SJSA1 (cell line): ENCODE measurements at regions not wholly inside any gene's neighbourhood (a gene's known extent, or its start where the extent isn't known, plus 50 kb on each side); places are given as distances from the start of the nearest gene placed in this dataset.

Experiments used
- DNase-seq, 2 experiments: peaks; one replicate each; pipeline ENCODE4 v3.0.0-alpha.2; 2015 to 2020; ENCODE audit warnings: low spot score in 2 of 2, low read depth in 1 of 2
- H3K27ac ChIP-seq: fragments of 250-450 bp; sonication (Bioruptor Pico); 2 replicates; pipeline ENCODE4 v1.5.1; 2020; ENCODE audit warnings: mild to moderate bottlenecking, moderate library complexity
- H3K27me3 ChIP-seq: fragments of 250-450 bp; sonication (Bioruptor Pico); replicated peaks from 2 replicates; pipeline ENCODE4 v1.5.1; 2020; ENCODE audit warnings: mild to moderate bottlenecking, moderate library complexity
- H3K36me3 ChIP-seq: fragments of 250-450 bp; sonication (Bioruptor Pico); 2 replicates; pipeline ENCODE4 v1.5.1; 2020; ENCODE audit warnings: mild to moderate bottlenecking
- H3K4me1 ChIP-seq: fragments of 250-450 bp; sonication (Bioruptor Pico); replicated peaks from 2 replicates; pipeline ENCODE4 v1.6.1; 2021; ENCODE audit warnings: mild to moderate bottlenecking
- H3K4me3 ChIP-seq: fragments of 250-450 bp; sonication (Bioruptor Pico); 2 replicates; pipeline ENCODE4 v1.5.1; 2020; ENCODE audit warnings: mild to moderate bottlenecking
- H3K9me3 ChIP-seq: fragments of 250-450 bp; sonication (Bioruptor Pico); replicated peaks from 2 replicates; pipeline ENCODE4 v1.5.1; 2020; ENCODE audit warnings: mild to moderate bottlenecking

DNA sequence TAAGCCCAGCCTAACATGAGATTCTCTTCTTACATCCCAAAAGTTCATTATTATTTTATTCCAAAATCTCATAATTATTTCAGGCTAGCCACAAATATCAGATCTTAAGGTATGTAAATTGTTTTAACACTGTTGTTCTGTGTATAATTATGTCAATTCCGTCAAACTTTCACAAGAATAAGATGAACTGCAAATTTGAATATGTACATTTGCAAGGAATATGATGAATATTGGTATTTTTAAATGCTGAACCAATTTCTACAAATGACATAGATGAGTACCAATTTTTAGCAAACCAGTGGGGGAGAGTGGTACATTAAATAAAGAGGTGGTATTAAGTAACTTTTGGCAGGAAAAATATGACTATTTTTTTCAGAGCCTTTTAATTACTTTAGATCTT is 282.3 kb upstream of the MAD2L1 start:
- Histone ChIP-seq H3K4me1 (no peaks in the 10 kb centered on the region), H3K36me3 (no peaks in the 10 kb centered on the region), H3K27me3 (no peaks in the 10 kb centered on the region; the same call in 1 of the 2 replicates), H3K27ac (no peak overlapping the region), H3K9me3 (no peaks in the 10 kb centered on the region), H3K4me3 (no peak overlapping the region)
- DNase-seq: no peak

DNA sequence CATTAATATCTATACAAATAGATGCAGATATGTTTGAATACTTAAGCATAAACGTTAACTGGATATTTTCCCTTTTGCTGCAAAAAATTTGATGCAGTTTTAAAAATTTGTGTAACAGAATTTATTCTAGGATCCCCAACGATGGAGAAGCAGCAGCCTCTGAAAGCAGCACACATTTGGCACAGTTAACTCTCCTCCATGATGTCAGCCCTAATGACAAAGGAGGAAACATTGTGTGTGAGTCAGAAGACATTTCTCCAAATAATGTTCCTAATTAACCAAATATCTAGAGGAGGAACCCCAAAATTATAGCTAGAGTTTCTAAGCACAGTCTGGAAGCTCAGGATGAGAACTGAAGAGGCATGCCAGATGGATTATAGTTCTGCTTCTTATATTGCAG is 281.9 kb upstream of the MAD2L1 start:
- no peak for DNase-seq
- H3K4me3 ChIP-seq: no peak overlapping the region
- H3K27me3 ChIP-seq: no peaks in the 10 kb centered on the region; the same call in 1 of the 2 replicates
- no peaks in the 10 kb centered on the region for H3K36me3 ChIP-seq
- no peaks in the 10 kb centered on the region for H3K4me1 ChIP-seq
- no peaks in the 10 kb centered on the region for H3K9me3 ChIP-seq
- no peak overlapping the region for H3K27ac ChIP-seq

DNA sequence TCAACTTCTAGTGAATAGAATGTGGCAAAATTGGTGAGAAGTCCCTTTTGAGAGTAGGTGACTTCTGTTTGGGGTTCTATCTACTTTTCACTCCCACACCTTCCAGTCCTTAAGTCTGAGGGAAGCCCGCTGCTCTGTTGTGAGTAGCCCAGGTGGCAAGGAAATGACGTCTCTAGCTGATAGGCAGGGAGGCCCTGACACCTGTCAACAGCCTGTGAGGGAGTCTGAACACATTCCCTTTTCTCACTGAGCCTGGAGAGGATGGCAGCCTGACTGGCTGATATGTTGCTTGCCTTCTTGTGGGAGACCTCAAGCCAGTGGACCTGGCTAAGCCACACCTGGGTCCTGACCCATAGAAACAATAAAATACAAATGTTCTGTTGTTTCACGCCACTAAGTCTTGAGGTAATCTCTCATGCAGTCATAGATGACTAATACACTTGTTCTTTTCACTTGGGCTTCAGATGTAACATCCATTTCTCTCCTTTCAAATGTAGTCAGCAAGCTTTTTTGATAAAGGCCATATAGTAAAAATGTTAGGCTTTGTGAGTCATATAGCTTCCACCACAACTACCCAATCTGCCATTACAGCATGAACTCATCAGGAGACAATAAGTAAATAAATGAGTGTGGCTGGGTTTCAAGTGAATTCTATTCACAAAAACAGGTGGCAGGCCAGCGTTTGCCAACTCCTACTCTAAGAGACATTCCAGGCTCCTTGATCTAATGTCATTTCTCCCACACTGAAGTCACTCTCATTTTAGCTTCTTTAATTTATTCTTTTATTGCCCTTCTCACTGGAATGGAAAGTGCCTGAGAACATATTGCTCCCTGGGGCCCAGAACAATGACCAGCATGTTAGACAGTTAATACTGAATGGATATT is 265.1 kb upstream of the MAD2L1 start:
- no peaks in the 10 kb centered on the region for H3K9me3 ChIP-seq
- no peak overlapping the region for H3K27ac ChIP-seq
- DNase-seq: no peak
- no peaks in the 10 kb centered on the region for H3K36me3 ChIP-seq
- H3K4me3 ChIP-seq: no peak overlapping the region
- no peaks in the 10 kb centered on the region for H3K27me3 ChIP-seq
- H3K4me1 ChIP-seq: no peaks in the 10 kb centered on the region

DNA sequence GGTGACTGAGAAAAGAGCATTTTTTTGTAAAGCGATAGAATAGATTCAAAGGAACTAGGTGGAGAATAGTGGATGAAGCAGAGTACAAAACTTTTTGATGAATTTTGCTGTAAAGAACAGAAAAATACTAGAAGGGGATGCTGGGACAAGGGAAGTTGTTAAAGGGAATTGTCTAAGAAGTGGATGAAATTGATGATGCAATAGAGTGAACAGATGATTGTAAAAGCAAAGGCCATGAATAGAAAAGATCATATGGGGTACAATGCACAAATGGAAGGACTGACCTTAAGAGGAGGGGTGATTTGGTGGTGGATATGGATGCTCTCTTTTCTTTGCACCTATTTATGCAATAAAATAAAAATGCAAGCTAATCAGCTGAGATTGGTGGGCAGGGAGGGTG is 262.7 kb upstream of the MAD2L1 start:
- no peaks in the 10 kb centered on the region for H3K4me1 ChIP-seq
- no peaks in the 10 kb centered on the region for H3K9me3 ChIP-seq
- no peak overlapping the region for H3K27ac ChIP-seq
- no peak for DNase-seq
- H3K4me3 ChIP-seq: no peak overlapping the region
- no peaks in the 10 kb centered on the region for H3K27me3 ChIP-seq
- no peaks in the 10 kb centered on the region for H3K36me3 ChIP-seq

DNA sequence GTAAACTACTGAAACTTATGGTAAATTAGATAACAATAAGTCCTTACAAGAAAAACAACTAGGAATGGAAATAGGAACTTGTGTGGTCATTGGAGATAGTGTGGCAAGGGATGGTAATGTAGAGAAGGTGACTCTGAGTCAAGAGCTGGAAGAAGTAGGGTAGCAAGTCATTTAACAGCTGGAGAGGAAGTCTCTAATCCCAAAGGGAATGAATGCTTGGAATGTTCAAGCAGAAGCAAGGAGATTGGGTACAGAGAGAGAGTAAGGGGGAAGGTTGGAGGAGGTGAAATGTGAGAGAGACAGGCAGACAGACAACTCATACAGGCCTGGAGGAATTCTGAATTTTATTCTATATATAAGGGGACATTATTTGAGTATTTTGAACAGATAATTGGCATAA is 260.6 kb upstream of the MAD2L1 start:
- H3K9me3 ChIP-seq: no peaks in the 10 kb centered on the region

DNA sequence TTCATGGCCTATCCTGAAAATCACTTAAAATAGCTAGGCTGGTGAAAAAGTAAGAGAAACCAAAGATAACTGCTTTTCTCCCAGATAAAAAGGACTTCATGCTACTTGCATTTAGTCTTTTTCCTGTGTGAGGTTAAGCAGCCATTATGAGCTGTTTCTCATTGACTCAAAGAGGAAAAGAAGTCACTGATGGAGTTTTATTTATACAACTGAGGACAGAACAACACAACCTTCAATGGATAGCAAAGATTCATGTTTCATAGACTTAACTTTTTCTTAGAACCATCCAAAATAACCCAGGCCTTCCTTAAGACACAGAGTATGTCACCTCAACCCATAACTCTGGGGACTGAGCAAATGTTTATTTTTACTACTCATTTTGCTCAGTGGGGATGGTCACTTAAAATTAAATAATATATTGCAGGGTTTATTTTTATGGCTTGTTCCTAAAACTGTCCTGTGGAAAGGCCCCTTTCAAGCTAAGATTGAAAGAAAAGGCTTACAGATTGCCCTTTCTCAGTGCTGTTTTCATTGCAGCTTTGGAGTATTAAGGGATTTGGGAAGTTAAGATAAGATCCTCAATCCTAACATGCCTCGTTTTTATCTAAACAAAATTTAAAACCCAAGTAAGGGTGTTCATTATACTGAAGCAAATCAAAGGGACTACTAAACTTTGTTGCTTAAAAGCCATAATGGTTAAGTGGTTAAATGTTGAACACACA is 252.6 kb upstream of the MAD2L1 start:
- no peak overlapping the region for H3K4me3 ChIP-seq
- H3K27me3 ChIP-seq: no peaks in the 10 kb centered on the region
- no peaks in the 10 kb centered on the region for H3K4me1 ChIP-seq
- no peak overlapping the region for H3K27ac ChIP-seq
- no peak for DNase-seq
- no peaks in the 10 kb centered on the region for H3K9me3 ChIP-seq
- H3K36me3 ChIP-seq: no peaks in the 10 kb centered on the region

More for the DNA sequence above, 260.6 kb upstream of the MAD2L1 start:
- Histone ChIP-seq H3K27ac (no peak overlapping the region), H3K4me1 (no peaks in the 10 kb centered on the region), H3K27me3 (no peaks in the 10 kb centered on the region), H3K36me3 (no peaks in the 10 kb centered on the region), H3K4me3 (no peak overlapping the region)
- no peak for DNase-seq

DNA sequence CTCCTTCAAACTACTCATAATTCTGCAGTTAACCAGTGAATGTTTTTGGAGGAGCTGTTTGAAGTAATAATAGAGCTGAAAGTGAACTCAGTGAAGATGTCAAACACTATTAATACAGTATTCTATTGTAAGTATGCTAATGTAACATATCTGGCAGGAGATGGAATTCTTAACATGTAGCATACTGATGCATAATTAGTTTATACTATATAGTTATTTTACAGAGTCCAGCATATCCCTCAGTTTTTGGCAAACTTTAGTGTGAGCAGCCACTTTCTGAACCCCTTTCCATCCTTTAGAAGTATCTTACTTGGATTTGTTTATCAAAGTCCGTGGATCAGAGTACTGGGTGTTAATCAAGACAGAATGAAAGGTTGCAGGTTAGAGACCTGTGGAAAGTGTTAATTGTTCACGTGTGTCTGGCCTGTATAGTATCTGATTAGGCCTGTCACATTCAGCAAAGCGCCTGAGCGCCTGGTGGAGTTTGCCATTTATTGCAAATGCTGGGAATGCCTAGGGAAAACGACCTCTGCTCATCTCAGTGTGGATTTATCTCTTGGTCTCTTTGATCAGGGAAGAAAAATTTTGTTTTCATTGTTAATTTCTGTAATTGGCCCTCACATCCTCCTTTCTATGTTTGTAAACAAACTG is 251.7 kb upstream of the MAD2L1 start:
- no peak for DNase-seq
- Histone ChIP-seq H3K4me3 (no peak overlapping the region), H3K27me3 (no peaks in the 10 kb centered on the region), H3K4me1 (no peaks in the 10 kb centered on the region), H3K27ac (no peak overlapping the region), H3K36me3 (no peaks in the 10 kb centered on the region), H3K9me3 (no peaks in the 10 kb centered on the region)

DNA sequence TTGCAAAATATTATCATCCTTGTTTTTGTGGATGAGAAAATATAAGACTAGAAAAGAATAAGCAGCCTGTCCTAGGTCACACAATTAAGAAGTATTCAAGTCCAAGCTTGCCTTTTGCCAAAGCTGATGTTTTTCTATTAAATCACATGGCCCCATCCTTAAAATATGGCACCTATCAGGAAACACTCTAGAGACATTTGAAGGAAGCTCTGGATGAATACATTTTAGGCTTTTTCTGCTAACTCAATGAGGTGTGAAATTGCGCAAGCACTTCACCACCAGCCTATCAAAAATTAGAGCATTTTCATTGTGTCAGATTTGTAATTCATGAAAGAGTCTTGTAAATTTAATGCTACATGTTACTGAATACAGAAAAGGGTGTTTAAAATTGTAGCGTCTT is 251.1 kb upstream of the MAD2L1 start:
- no peak for DNase-seq
- Histone ChIP-seq H3K27ac (no peak overlapping the region), H3K4me1 (no peaks in the 10 kb centered on the region), H3K4me3 (no peak overlapping the region), H3K9me3 (no peaks in the 10 kb centered on the region), H3K36me3 (no peaks in the 10 kb centered on the region), H3K27me3 (no peaks in the 10 kb centered on the region)

DNA sequence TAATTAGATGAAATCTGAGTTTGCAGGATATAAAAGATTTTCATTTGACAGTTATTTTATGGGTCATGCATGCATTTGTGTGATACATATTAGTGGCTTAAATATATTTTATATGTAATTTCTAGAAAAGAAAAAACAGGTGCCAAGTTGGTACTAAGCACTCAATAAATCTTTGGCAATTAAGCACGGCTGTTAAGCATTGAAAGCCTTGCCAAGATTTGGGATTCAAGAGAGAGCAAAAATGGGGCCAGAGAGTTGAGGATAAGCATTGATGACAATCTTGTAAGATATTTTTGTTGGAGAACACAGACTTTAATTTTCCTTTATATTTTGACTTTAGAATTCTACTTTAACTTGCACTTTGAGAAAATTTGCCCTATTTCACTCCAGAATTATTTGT is 249.8 kb upstream of the MAD2L1 start:
- DNase-seq: no peak
- H3K4me3 ChIP-seq: no peak overlapping the region
- no peaks in the 10 kb centered on the region for H3K9me3 ChIP-seq
- no peak overlapping the region for H3K27ac ChIP-seq
- no peaks in the 10 kb centered on the region for H3K4me1 ChIP-seq
- H3K27me3 ChIP-seq: no peaks in the 10 kb centered on the region
- H3K36me3 ChIP-seq: no peaks in the 10 kb centered on the region

DNA sequence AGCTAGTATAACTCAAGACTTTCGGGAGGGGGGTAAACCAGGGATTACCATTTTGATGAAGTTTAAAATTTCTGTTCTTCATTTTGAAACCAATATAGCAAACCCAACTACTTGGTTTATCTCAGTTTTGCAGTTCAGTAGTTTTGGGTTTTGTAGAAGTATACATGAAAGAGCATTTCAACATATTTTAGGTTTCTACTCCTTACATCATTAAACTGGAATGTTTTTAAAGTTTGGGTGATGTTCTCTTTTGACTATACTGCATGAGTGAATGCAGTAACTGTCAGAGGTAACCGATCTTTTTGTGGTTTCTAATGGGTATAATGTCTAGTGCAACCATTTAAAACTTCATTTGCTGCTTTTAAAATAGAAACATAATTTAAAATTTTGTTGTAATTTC is 248.3 kb upstream of the MAD2L1 start:
- no peaks in the 10 kb centered on the region for H3K27me3 ChIP-seq
- H3K36me3 ChIP-seq: no peaks in the 10 kb centered on the region
- no peak overlapping the region for H3K27ac ChIP-seq
- H3K4me3 ChIP-seq: no peak overlapping the region
- no peaks in the 10 kb centered on the region for H3K9me3 ChIP-seq
- H3K4me1 ChIP-seq: no peaks in the 10 kb centered on the region
- DNase-seq: no peak

DNA sequence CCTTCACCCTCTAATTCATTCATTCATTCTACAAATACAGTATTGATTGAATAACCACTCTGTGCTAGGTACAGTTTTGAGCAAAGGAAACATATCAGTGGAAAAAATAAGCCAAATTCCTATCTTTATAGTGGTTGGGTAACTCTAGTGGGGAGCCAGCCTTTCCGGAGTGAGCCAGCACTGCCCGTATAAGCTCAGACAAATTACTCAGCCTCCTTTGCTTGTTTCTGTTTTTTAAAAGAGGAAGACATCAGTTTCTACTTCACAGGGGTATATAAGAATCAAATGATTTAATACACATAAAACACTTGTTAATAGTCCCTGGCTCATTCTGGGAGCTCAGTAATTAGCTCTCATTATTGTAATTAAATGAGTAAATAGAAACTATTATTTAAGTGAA is 238.2 kb upstream of the MAD2L1 start:
- Histone ChIP-seq H3K27ac (no peak overlapping the region), H3K36me3 (no peaks in the 10 kb centered on the region), H3K27me3 (no peaks in the 10 kb centered on the region), H3K4me3 (no peak overlapping the region), H3K4me1 (no peaks in the 10 kb centered on the region), H3K9me3 (no peaks in the 10 kb centered on the region)
- no peak for DNase-seq

DNA sequence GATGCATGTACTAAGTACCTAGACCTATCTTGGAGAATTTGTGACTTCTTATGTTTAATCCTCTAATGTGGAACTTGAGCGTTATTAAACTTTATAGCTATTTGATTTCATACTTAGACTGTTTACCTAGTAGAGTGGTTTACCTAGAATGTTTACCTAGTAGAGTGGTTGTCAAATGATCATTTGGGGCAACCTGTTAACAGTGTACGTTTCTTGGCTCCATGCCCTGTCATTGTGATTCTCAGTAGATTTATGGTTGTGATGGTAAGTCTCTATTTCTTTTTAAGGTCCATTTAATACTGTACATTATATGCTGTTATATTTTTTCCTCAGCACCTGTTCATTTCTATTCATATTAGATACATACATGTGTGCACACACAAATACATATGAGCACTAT is 233.0 kb upstream of the MAD2L1 start:
- Histone ChIP-seq H3K4me3 (no peak overlapping the region), H3K27me3 (no peaks in the 10 kb centered on the region), H3K36me3 (no peaks in the 10 kb centered on the region), H3K27ac (no peak overlapping the region), H3K4me1 (no peaks in the 10 kb centered on the region), H3K9me3 (no peaks in the 10 kb centered on the region)
- no peak for DNase-seq

DNA sequence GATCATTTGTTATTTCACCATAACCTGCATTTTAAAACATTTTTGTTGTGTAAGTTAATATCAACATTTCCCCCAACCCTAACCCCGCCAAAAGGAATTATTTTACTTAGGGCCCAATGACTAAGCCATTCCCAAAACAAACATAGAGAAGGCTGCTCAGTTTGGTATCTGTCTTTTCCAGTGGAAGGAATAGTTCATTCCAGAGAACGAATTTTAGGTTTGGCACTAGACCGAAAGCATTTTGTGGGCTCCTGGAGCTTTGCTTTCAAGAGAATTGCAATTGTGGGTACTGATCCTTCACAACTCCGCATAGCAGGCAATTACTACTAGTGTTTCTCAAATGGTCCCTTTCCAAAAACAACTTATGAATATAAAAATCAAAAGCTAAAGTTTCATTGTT is 226.7 kb upstream of the MAD2L1 start:
- H3K27me3 ChIP-seq: no peaks in the 10 kb centered on the region
- no peak overlapping the region for H3K27ac ChIP-seq
- H3K4me3 ChIP-seq: no peak overlapping the region
- no peaks in the 10 kb centered on the region for H3K36me3 ChIP-seq
- DNase-seq: no peak
- H3K9me3 ChIP-seq: no peaks in the 10 kb centered on the region
- no peaks in the 10 kb centered on the region for H3K4me1 ChIP-seq

DNA sequence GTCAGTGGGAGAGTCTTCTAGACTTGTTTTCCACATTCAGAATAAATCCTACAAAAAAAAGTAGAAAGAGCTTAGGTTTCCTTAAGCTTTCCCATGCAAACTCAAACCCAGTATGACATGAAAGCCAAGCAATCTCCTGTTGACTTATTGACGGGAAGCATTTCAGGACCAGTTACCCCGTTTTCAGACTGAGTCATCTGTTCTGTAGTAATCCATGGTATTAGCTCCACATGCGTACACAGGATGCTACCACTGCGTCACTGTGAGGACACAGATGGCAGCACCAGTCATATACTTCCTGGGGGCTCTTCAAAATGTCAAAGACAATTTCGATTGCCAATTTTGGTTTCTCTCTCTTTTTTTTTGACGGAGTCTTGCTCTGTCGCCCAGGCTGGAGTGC is 224.9 kb upstream of the MAD2L1 start:
- no peaks in the 10 kb centered on the region for H3K36me3 ChIP-seq
- no peak overlapping the region for H3K4me3 ChIP-seq
- H3K9me3 ChIP-seq: no peaks in the 10 kb centered on the region
- no peak for DNase-seq
- no peak overlapping the region for H3K27ac ChIP-seq
- no peaks in the 10 kb centered on the region for H3K27me3 ChIP-seq
- no peaks in the 10 kb centered on the region for H3K4me1 ChIP-seq
